NT2/D1 (cell line): ENCODE measurements at regions not wholly inside any gene's neighbourhood (a gene's known extent, or its start where the extent isn't known, plus 50 kb on each side); places are given as distances from the start of the nearest gene placed in this dataset.

ENCODE experiments used
- YY1 ChIP-seq: IDR thresholded peaks from 2 replicates; pipeline ENCODE4 v1.6.1; 2011; ENCODE audit not compliant: insufficient read length, insufficient read depth
- ZNF274 ChIP-seq: IDR thresholded peaks from 2 replicates; pipeline ENCODE4 v1.6.1; 2011; ENCODE audit warnings: mild to moderate bottlenecking, low read depth, low read length

GRCh38 chr4:24070117-24070516 is 180.3 kb upstream of the PPARGC1A start:
- no peak for TF ChIP-seq YY1
- TF ChIP-seq ZNF274, result no peak
